ENCODE measurements at regions not wholly inside any gene's neighbourhood (a gene's known extent, or its start where the extent isn't known, plus 50 kb on each side); places are given as distances from the start of the nearest gene placed in this dataset.

GRCh38 chr2:239673641-239674040, 272.8 kb upstream of the HDAC4 start:
- H3K9me3 ChIP-seq, result no peaks in the 10 kb centered on the region
- 75 to 81% methylated on average over 10 of the region's 10 CpGs for WGBS, 2 donors
- H3K27me3 ChIP-seq, result no peaks in the 10 kb centered on the region
- no peak overlapping the region for H3K27ac ChIP-seq
- no peak for TF ChIP-seq CTCF (IDR thresholded peaks at IDR 0.05)
- no peaks in the 10 kb centered on the region for H3K4me1 ChIP-seq
- peak in 1 of 6 donors; percentile 29 for DNase-seq
- no peak for ATAC-seq
- H3K4me3 ChIP-seq, result no peak overlapping the region
- FAIRE-seq, result no peak
- no peaks in the 10 kb centered on the region for H3K36me3 ChIP-seq
- intact Hi-C loops (cut with DNase I), result no loop called here

GRCh38 chr2:239671916-239672849, 271.4 kb upstream of the HDAC4 start:
- H3K27ac ChIP-seq, result no peak overlapping the region
- TF ChIP-seq CTCF (IDR thresholded peaks at IDR 0.05), result no peak
- DNase-seq (no peak), FAIRE-seq (no peak), ATAC-seq (no peak)
- 75 to 80% methylated on average over 18 of the region's 18 CpGs for WGBS, 2 donors
- H3K9me3 ChIP-seq, result no peaks in the 10 kb centered on the region
- no peaks in the 10 kb centered on the region for H3K4me1 ChIP-seq
- no peaks in the 10 kb centered on the region for H3K27me3 ChIP-seq
- H3K4me3 ChIP-seq, result no peak overlapping the region
- intact Hi-C loops (cut with DNase I), result no loop called here
- no peaks in the 10 kb centered on the region for H3K36me3 ChIP-seq

GRCh38 chr2:239671471-239671870, 270.7 kb upstream of the HDAC4 start:
- no peaks in the 10 kb centered on the region for H3K9me3 ChIP-seq
- TF ChIP-seq CTCF (IDR thresholded peaks at IDR 0.05), result no peak
- 63 to 78% methylated on average over 10 of the region's 10 CpGs for WGBS, 2 donors
- no peaks in the 10 kb centered on the region for H3K36me3 ChIP-seq
- no peak for DNase-seq
- H3K4me3 ChIP-seq, result no peak overlapping the region
- no peaks in the 10 kb centered on the region for H3K4me1 ChIP-seq
- no peak for FAIRE-seq
- intact Hi-C loops (cut with DNase I), result no loop called here
- no peaks in the 10 kb centered on the region for H3K27me3 ChIP-seq
- no peak overlapping the region for H3K27ac ChIP-seq
- ATAC-seq, result no peak

GRCh38 chr2:239670463-239671120, 269.8 kb upstream of the HDAC4 start:
- H3K27ac ChIP-seq, result no peak overlapping the region
- H3K27me3 ChIP-seq, result no peaks in the 10 kb centered on the region
- no peak for TF ChIP-seq CTCF (IDR thresholded peaks at IDR 0.05)
- H3K36me3 ChIP-seq, result no peaks in the 10 kb centered on the region
- 69 to 82% methylated on average over 7 of the region's 7 CpGs for WGBS, 2 donors
- ATAC-seq, result no peak
- H3K4me3 ChIP-seq, result no peak overlapping the region
- FAIRE-seq, result no peak
- no peak for DNase-seq
- H3K4me1 ChIP-seq, result no peaks in the 10 kb centered on the region
- intact Hi-C loops (cut with DNase I), result no loop called here
- no peaks in the 10 kb centered on the region for H3K9me3 ChIP-seq

All from pancreas (tissue), 10 donors.